CD4-positive, CD25-positive, alpha-beta regulatory T cell (primary cell): ENCODE measurements at regions not wholly inside any gene's neighbourhood (a gene's known extent, or its start where the extent isn't known, plus 50 kb on each side); places are given as distances from the start of the nearest gene placed in this dataset.

Experiments used
- ATAC-seq, 2 donors: fragments of 150-1000 bp; cut with Tn5 transposase; one replicate each; pipeline ENCODE4 v1.10.0; 2021; ENCODE audit warnings: low read depth in 2 of 2, moderate number of reproducible peaks in 2 of 2, moderate library complexity in 1 of 2
- DNase-seq, 3 donors: peaks; one replicate each; pipeline versions ENCODE4 v3.0.0 to v3.0.0-alpha.2; 2012 to 2022; ENCODE audit warnings: mixed read lengths in 1 of 3
- H3K27ac ChIP-seq: one replicate; pipeline ENCODE4 v1.7.0; 2013; ENCODE audit warnings: mild to moderate bottlenecking, low read length; ENCODE audit not compliant: insufficient read depth, poor library complexity, severe bottlenecking
- H3K27me3 ChIP-seq: one replicate; pipeline ENCODE4 v1.7.0; 2013; ENCODE audit warnings: low read length; ENCODE audit not compliant: control insufficient read depth, insufficient read depth
- H3K36me3 ChIP-seq: one replicate; pipeline ENCODE4 v1.7.0; 2013; ENCODE audit warnings: mild to moderate bottlenecking, low read length, moderate library complexity; ENCODE audit not compliant: control insufficient read depth, insufficient read depth
- H3K4me1 ChIP-seq: 2 replicates; pipeline ENCODE4 v1.7.0; 2013; ENCODE audit warnings: mild to moderate bottlenecking, low read length; ENCODE audit not compliant: insufficient read depth, control insufficient read depth, poor library complexity, severe bottlenecking
- H3K4me3 ChIP-seq: one replicate; pipeline ENCODE4 v1.7.0; 2013; ENCODE audit warnings: low read depth, mild to moderate bottlenecking, low read length, moderate library complexity
- H3K9me3 ChIP-seq, 2 experiments: 1 replicate in 1 of 2; 2 replicates in 1 of 2; pipeline ENCODE4 v1.7.0; 2013; ENCODE audit warnings: low read length in 2 of 2, mild to moderate bottlenecking in 1 of 2, moderate library complexity in 1 of 2; ENCODE audit not compliant: control insufficient read depth in 2 of 2
- H3K27ac Mint-ChIP-seq, 3 donors: one replicate each; pipeline ENCODE4 v1.8.0; 2020 to 2022; ENCODE audit warnings: mild to moderate bottlenecking in 3 of 3, mixed read lengths in 3 of 3, moderate library complexity in 2 of 3
- H3K27me3 Mint-ChIP-seq: one replicate; pipeline ENCODE4 v1.8.0; 2022; ENCODE audit warnings: mild to moderate bottlenecking, mixed read lengths
- H3K36me3 Mint-ChIP-seq: one replicate; pipeline ENCODE4 v1.8.0; 2020; ENCODE audit warnings: mixed read lengths
- H3K4me1 Mint-ChIP-seq, 4 donors: one replicate each; pipeline ENCODE4 v1.8.0; 2020 to 2022; ENCODE audit warnings: mixed read lengths in 4 of 4, mild to moderate bottlenecking in 1 of 4
- H3K4me3 Mint-ChIP-seq, 4 donors: one replicate each; pipeline ENCODE4 v1.8.0; 2020 to 2022; ENCODE audit warnings: mild to moderate bottlenecking in 4 of 4, mixed read lengths in 4 of 4, moderate library complexity in 3 of 4
- H3K9me3 Mint-ChIP-seq, 7 donors: one replicate each; pipeline ENCODE4 v1.8.0; 2020 to 2022; ENCODE audit warnings: mixed read lengths in 7 of 7, mild to moderate bottlenecking in 3 of 7, moderate library complexity in 2 of 7

DNA sequence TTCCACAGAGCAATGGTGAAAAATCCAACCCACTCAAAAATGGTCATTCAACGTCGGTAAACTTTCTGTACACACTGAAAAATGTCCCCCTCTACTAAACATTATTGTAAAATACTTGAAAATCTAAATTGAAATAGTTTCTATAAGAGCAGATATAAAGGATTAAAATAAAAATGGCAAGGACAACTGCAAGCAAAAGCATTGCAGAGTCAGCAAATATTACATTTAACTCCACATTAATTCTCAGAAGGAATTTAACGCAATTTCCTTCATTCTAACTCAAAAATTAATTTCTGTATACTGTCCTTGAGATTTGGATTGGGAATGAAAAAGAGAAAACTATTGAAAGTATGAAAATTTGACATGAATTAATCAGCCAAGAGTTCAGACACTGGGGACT lies 64.4 kb upstream of the SSBP2 start:
- no peaks in the 10 kb centered on the region for H3K4me1 ChIP-seq
- H3K27ac ChIP-seq = no peak overlapping the region
- H3K4me3 ChIP-seq = no peak overlapping the region
- no peak overlapping the region for H3K27ac Mint-ChIP-seq
- H3K36me3 Mint-ChIP-seq = no peaks in the 10 kb centered on the region
- H3K4me3 Mint-ChIP-seq = no peak overlapping the region
- no peaks in the 10 kb centered on the region for H3K36me3 ChIP-seq
- DNase-seq (no peak), ATAC-seq (no peak)
- H3K27me3 Mint-ChIP-seq = peaks cover 5% of the 10 kb centered on the region
- peaks cover 5% of the 10 kb centered on the region for H3K27me3 ChIP-seq
- H3K9me3 Mint-ChIP-seq = peaks cover 0 to 3% (median 0%) of the 10 kb centered on the region in 7 donors
- no peaks in the 10 kb centered on the region for H3K9me3 ChIP-seq
- peaks cover 6 to 27% (median 16%) of the 10 kb centered on the region in 4 donors for H3K4me1 Mint-ChIP-seq

DNA sequence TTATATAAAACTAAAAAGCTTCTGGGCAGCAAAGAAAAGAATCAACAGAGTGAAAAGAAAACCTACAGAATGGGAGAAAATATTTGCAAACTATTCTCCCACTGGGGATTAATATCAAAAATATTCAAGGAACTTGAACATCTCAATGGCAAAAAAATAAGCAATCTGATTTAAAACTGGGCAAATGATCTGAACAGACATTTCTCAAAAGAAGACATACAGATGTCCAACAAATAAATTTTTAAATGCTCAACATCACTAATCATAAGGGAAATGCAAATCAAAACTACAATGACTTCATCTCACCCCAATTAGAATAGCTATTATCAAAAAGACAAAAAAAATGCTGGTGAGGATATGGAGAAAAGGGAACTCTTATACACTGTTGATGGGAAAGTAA lies 57.2 kb upstream of the SSBP2 start:
- no peak for ATAC-seq
- H3K4me1 ChIP-seq = no peaks in the 10 kb centered on the region
- no peak for DNase-seq
- Mint-ChIP-seq H3K4me3 (no peak overlapping the region), H3K27me3 (peaks cover 21% of the 10 kb centered on the region), H3K9me3 (peaks cover 0 to 27% (median 5%) of the 10 kb centered on the region in 7 donors), H3K27ac (no peak overlapping the region), H3K36me3 (no peaks in the 10 kb centered on the region), H3K4me1 (peaks cover 0 to 9% (median 8%) of the 10 kb centered on the region in 4 donors)
- peaks cover 5% of the 10 kb centered on the region for H3K27me3 ChIP-seq
- no peak overlapping the region for H3K27ac ChIP-seq
- H3K36me3 ChIP-seq = no peaks in the 10 kb centered on the region
- no peak overlapping the region for H3K4me3 ChIP-seq
- peaks cover 0 to 2% of the 10 kb centered on the region in 2 experiments for H3K9me3 ChIP-seq

DNA sequence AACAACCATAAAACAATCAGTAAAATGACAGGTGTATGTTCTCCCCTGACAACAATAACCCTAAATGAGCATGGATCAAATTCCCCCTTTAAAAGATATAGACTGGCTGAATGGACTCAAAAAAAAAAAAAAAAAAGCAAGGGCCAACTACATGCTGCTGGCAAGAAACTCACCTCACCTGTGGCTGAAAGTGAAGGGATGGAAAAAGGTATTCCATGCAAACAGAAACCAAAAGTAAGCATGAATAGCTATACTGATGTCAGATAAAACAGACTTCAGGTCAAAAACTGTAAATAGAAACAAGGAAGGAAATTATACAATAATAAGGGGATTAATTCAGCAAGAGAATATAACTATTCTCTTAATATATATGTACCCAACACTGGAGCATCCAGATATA lies 54.2 kb upstream of the SSBP2 start:
- no peaks in the 10 kb centered on the region for H3K36me3 ChIP-seq
- H3K4me1 Mint-ChIP-seq = peaks cover 0 to 9% (median 8%) of the 10 kb centered on the region in 4 donors
- ATAC-seq (no peak), DNase-seq (no peak)
- H3K27me3 ChIP-seq = no peaks in the 10 kb centered on the region
- peaks cover 25% of the 10 kb centered on the region for H3K27me3 Mint-ChIP-seq
- H3K27ac ChIP-seq = no peak overlapping the region
- H3K27ac Mint-ChIP-seq = no peak overlapping the region
- H3K9me3 ChIP-seq = peaks cover 0 to 2% of the 10 kb centered on the region in 2 experiments
- H3K9me3 Mint-ChIP-seq = peaks cover 0 to 27% (median 6%) of the 10 kb centered on the region in 7 donors
- H3K4me1 ChIP-seq = no peaks in the 10 kb centered on the region
- H3K36me3 Mint-ChIP-seq = no peaks in the 10 kb centered on the region
- no peak overlapping the region for H3K4me3 ChIP-seq
- H3K4me3 Mint-ChIP-seq = no peak overlapping the region

DNA sequence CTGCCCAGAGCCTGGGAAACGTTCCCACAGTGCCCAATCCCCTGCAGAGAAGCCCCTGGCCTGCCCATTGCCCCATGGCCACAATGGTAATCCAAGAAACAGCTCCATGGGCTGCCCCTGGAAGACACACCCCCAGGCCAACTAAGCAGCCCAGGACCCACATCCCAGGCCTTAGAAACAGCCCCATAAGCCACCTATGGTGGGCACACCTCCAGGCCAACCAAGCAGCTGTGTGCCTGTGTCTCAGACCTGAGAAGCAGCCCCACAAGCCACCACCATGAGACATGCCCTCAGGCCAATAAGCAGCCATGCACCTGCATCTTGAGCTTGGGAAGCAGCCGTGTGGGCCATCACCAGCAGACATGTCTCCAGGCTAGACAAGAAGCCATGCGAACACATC lies 52.9 kb upstream of the SSBP2 start:
- Histone ChIP-seq H3K27me3 (no peaks in the 10 kb centered on the region), H3K27ac (no peak overlapping the region), H3K9me3 (peaks cover 0 to 2% of the 10 kb centered on the region in 2 experiments), H3K36me3 (no peaks in the 10 kb centered on the region), H3K4me1 (no peaks in the 10 kb centered on the region), H3K4me3 (no peak overlapping the region)
- ATAC-seq (no peak), DNase-seq (no peak)
- no peaks in the 10 kb centered on the region for H3K36me3 Mint-ChIP-seq
- peaks cover 33% of the 10 kb centered on the region for H3K27me3 Mint-ChIP-seq
- H3K9me3 Mint-ChIP-seq = peaks cover 0 to 27% (median 6%) of the 10 kb centered on the region in 7 donors
- H3K4me3 Mint-ChIP-seq = no peak overlapping the region
- H3K4me1 Mint-ChIP-seq = peaks cover 0 to 15% (median 9%) of the 10 kb centered on the region in 4 donors
- no peak overlapping the region for H3K27ac Mint-ChIP-seq

DNA sequence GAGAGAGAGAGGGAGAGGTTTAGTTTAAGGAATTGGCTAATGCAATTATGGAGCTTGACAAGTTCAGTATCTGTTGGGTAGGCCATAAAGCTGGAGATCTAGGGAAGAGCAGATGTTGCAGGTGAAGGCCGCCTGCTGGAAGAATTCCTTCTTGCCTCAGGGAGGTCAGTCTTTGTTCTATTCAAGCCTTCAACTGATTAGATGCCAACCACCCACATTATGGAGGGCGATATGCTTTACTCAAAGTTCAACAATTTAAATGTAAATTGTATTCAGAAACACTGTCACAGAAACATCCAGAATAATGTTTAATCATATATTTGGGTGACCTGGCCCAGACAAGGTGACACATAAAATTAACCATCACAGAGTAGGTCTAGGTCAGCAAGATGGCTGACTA lies 51.7 kb upstream of the SSBP2 start:
- H3K27ac Mint-ChIP-seq = no peak overlapping the region
- Histone ChIP-seq H3K27me3 (no peaks in the 10 kb centered on the region), H3K9me3 (peaks cover 0 to 2% of the 10 kb centered on the region in 2 experiments), H3K27ac (no peak overlapping the region), H3K4me1 (no peaks in the 10 kb centered on the region), H3K36me3 (no peaks in the 10 kb centered on the region), H3K4me3 (no peak overlapping the region)
- DNase-seq (no peak), ATAC-seq (no peak)
- H3K9me3 Mint-ChIP-seq = peaks cover 0 to 16% (median 5%) of the 10 kb centered on the region in 7 donors
- no peaks in the 10 kb centered on the region for H3K36me3 Mint-ChIP-seq
- H3K4me3 Mint-ChIP-seq = no peak overlapping the region
- peaks cover 25% of the 10 kb centered on the region for H3K27me3 Mint-ChIP-seq
- H3K4me1 Mint-ChIP-seq = peaks cover 0 to 15% (median 9%) of the 10 kb centered on the region in 4 donors

DNA sequence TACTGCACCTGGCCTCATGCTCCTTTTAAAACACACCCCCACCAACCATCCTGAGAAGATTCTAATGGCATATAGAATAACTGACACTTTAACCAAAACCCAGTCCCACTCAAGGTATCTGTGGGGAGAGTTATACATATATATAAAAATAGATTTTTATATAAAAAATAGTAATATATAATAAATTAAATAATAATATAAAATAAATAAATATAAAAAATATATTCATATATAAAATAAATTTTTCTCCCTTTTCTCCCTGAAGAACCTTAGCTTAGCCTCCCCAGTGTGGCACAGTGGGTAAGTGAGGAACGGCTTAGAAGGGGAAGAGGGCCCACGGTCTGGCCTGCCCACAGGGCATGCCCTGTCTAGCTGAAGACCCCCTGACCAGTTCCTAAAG lies 51.1 kb upstream of the SSBP2 start:
- no peak overlapping the region for H3K27ac ChIP-seq
- no peak overlapping the region for H3K4me3 Mint-ChIP-seq

DNA sequence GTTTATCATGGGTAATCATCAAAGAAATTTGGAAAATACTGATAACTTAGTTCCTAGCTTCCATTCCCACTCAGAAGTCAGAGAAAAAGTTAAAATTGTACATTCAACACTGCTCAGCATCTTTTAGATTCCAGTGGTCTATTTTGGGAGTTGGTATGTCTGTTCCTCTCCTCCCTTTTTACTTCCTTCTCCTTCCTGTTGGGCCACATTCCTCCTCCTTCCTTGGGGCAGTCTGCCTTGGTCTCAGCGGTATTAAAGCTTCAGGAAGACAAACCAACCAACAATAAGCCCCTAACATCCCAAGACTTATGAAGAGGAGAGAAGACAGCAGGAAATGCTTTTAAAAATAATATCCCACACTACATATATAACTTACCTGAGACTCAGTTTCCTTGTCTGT lies 49.9 kb upstream of the SSBP2 start:
- peaks cover 0 to 5% (median 1%) of the 10 kb centered on the region in 7 donors for H3K9me3 Mint-ChIP-seq
- DNase-seq (no peak), ATAC-seq (no peak)
- no peaks in the 10 kb centered on the region for H3K4me1 ChIP-seq
- no peaks in the 10 kb centered on the region for H3K36me3 Mint-ChIP-seq
- H3K4me1 Mint-ChIP-seq = peaks cover 0 to 15% (median 9%) of the 10 kb centered on the region in 4 donors
- no peaks in the 10 kb centered on the region for H3K36me3 ChIP-seq
- H3K27me3 ChIP-seq = no peaks in the 10 kb centered on the region
- no peaks in the 10 kb centered on the region for H3K9me3 ChIP-seq
- no peak overlapping the region for H3K4me3 ChIP-seq
- H3K4me3 Mint-ChIP-seq = no peak overlapping the region
- H3K27ac Mint-ChIP-seq = no peak overlapping the region
- H3K27me3 Mint-ChIP-seq = peaks cover 20% of the 10 kb centered on the region
- no peak overlapping the region for H3K27ac ChIP-seq

More for the DNA sequence above, 51.1 kb upstream of the SSBP2 start:
- no peak for DNase-seq
- H3K36me3 ChIP-seq = no peaks in the 10 kb centered on the region
- H3K4me3 ChIP-seq = no peak overlapping the region
- ATAC-seq = no peak
- peaks cover 24% of the 10 kb centered on the region for H3K27me3 Mint-ChIP-seq
- no peaks in the 10 kb centered on the region for H3K27me3 ChIP-seq
- H3K4me1 ChIP-seq = no peaks in the 10 kb centered on the region
- peaks cover 0 to 2% of the 10 kb centered on the region in 2 experiments for H3K9me3 ChIP-seq
- peaks cover 0 to 15% (median 9%) of the 10 kb centered on the region in 4 donors for H3K4me1 Mint-ChIP-seq
- no peaks in the 10 kb centered on the region for H3K36me3 Mint-ChIP-seq
- no peak overlapping the region for H3K27ac Mint-ChIP-seq
- H3K9me3 Mint-ChIP-seq = peaks cover 0 to 13% (median 5%) of the 10 kb centered on the region in 7 donors
